ENCODE measurements at regions not wholly inside any gene's neighbourhood (a gene's known extent, or its start where the extent isn't known, plus 50 kb on each side); places are given as distances from the start of the nearest gene placed in this dataset.

DNA sequence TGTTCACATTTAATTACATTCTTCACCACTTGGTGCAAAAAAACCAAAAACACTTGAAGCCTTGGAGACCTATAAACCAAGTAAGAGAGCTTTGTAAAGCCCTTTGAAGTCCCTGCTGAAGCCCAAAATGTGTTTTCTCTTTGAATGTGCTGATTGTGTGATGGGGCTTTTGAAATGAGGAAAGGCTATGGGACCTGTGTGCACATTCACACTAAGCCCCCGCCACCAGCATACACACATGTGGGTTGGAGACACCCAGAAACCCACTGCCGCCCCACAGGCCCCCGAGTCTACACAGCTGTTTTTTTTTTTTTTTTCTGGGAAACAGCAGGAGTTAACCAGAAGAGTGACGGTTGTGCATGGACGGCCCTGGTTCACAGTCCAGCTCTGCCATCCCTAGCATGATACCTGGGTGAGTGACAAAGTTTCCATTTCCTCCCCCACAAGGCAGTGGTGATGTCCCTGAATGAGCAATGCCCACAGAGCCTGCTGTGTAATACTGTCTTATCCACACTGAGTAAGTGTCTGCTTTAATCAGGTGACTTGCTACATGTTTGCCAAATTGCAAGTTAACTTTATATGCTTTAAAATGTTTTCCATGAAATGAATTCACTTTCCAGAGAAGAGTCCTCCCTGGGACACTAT lies 154.6 kb upstream of the GDF10 start:
- Histone ChIP-seq H3K27ac (no peak overlapping the region), H4K20me1 (ENCODE audit: insufficient read depth) (no peaks in the 10 kb centered on the region), H3K4me1 (ENCODE audit: low read depth, poor library complexity, severe bottlenecking) (no peaks in the 10 kb centered on the region), H3K9ac (no peak overlapping the region), H3K4me2 (no peak overlapping the region), H2AFZ (ENCODE audit: low read depth) (no peak overlapping the region), H3K27me3 (ENCODE audit: insufficient read depth, low read depth) (no peaks in the 10 kb centered on the region), H3K79me2 (ENCODE audit: insufficient read depth, low read depth) (no peaks in the 10 kb centered on the region), H3K4me3 (IDR thresholded peaks at IDR 0.05; ENCODE audit: insufficient read depth, low read depth, low read length) (no peak overlapping the region), H3K36me3 (ENCODE audit: insufficient read depth) (no peaks in the 10 kb centered on the region)
- TF ChIP-seq, protein P1, sequence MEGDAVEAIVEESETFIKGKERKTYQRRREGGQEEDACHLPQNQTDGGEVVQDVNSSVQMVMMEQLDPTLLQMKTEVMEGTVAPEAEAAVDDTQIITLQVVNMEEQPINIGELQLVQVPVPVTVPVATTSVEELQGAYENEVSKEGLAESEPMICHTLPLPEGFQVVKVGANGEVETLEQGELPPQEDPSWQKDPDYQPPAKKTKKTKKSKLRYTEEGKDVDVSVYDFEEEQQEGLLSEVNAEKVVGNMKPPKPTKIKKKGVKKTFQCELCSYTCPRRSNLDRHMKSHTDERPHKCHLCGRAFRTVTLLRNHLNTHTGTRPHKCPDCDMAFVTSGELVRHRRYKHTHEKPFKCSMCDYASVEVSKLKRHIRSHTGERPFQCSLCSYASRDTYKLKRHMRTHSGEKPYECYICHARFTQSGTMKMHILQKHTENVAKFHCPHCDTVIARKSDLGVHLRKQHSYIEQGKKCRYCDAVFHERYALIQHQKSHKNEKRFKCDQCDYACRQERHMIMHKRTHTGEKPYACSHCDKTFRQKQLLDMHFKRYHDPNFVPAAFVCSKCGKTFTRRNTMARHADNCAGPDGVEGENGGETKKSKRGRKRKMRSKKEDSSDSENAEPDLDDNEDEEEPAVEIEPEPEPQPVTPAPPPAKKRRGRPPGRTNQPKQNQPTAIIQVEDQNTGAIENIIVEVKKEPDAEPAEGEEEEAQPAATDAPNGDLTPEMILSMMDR (conservative IDR thresholded peaks at IDR 0.05; ENCODE audit: low read depth, low read length), result no peak

DNA sequence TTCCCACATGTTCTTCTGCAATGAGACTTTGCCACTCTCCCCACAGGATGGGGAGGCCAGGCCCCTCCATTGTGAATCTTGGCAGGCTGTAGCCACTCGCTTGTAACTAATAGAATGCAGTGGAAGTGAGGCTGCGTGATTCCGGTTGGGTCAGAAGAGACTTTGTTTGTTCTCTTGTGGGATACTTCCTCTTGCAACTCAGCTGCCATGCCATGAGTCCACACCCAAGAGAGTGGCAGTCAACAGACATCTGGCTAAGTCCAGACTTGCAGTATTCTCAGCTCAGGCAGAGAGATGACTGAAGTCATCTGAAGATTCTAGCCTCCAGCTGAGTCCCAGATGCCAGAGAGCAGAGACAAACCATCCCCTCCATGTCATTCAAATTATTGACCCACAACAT lies 153.4 kb upstream of the GDF10 start:
- H2AFZ ChIP-seq (ENCODE audit: low read depth), result no peak overlapping the region
- H3K27ac ChIP-seq, result no peak overlapping the region
- TF ChIP-seq, protein P1 (conservative IDR thresholded peaks at IDR 0.05; ENCODE audit: low read depth, low read length), result no peak
- H3K4me3 ChIP-seq (IDR thresholded peaks at IDR 0.05; ENCODE audit: insufficient read depth, low read depth, low read length), result no peak overlapping the region
- no peaks in the 10 kb centered on the region for H3K36me3 ChIP-seq (ENCODE audit: insufficient read depth)
- no peaks in the 10 kb centered on the region for H4K20me1 ChIP-seq (ENCODE audit: insufficient read depth)
- no peaks in the 10 kb centered on the region for H3K79me2 ChIP-seq (ENCODE audit: insufficient read depth, low read depth)
- H3K4me2 ChIP-seq, result no peak overlapping the region
- H3K4me1 ChIP-seq (ENCODE audit: low read depth, poor library complexity, severe bottlenecking), result no peaks in the 10 kb centered on the region
- H3K27me3 ChIP-seq (ENCODE audit: insufficient read depth, low read depth), result no peaks in the 10 kb centered on the region
- no peak overlapping the region for H3K9ac ChIP-seq

DNA sequence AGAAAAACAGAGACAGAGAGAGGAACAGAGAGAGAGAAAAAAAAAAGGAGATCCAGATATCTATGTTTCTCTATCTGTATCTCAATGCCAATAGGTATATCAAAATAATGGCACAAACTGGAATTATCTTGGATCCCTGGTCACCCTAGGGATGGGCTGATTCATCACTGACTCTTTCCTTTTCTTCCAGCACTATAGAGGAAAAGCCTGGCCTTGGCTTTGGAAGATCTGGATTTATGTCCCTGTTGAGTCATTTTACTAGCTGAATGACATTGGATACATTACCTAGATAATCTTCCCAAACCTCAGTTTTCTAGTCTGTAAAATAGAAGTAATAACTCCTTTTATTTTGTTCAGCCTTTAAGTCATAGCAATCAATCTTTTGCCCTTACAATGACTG lies 152.8 kb upstream of the GDF10 start:
- H3K79me2 ChIP-seq (ENCODE audit: insufficient read depth, low read depth), result no peaks in the 10 kb centered on the region
- no peaks in the 10 kb centered on the region for H3K27me3 ChIP-seq (ENCODE audit: insufficient read depth, low read depth)
- no peaks in the 10 kb centered on the region for H3K36me3 ChIP-seq (ENCODE audit: insufficient read depth)
- H3K4me2 ChIP-seq, result no peak overlapping the region
- no peak overlapping the region for H3K4me3 ChIP-seq (IDR thresholded peaks at IDR 0.05; ENCODE audit: insufficient read depth, low read depth, low read length)
- TF ChIP-seq, protein P1 (conservative IDR thresholded peaks at IDR 0.05; ENCODE audit: low read depth, low read length), result no peak
- no peaks in the 10 kb centered on the region for H3K4me1 ChIP-seq (ENCODE audit: low read depth, poor library complexity, severe bottlenecking)
- no peak overlapping the region for H3K9ac ChIP-seq
- H4K20me1 ChIP-seq (ENCODE audit: insufficient read depth), result no peaks in the 10 kb centered on the region
- no peak overlapping the region for H2AFZ ChIP-seq (ENCODE audit: low read depth)
- H3K27ac ChIP-seq, result no peak overlapping the region

DNA sequence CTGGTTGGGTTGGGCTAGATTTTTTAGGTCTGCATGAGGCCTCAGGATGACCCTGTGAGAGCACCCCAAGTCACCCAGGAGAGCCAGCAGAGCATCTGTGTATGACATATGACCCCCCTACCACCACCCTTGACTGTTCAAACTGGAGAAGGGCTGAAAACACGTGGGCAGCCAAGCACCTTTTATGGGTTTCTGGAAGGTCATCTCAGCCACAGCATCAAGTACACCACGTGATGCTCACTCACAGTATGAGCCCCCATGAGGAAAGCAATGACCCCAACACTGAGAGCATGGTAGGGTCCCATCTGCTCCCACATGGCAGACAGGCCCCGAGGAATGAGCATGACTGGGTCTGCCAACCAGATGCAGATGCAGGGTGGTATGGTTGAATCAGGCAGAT lies 149.4 kb upstream of the GDF10 start:
- no peak overlapping the region for H3K27ac ChIP-seq
- no peak overlapping the region for H2AFZ ChIP-seq (ENCODE audit: low read depth)
- no peaks in the 10 kb centered on the region for H4K20me1 ChIP-seq (ENCODE audit: insufficient read depth)
- H3K79me2 ChIP-seq (ENCODE audit: insufficient read depth, low read depth), result no peaks in the 10 kb centered on the region
- no peak overlapping the region for H3K4me3 ChIP-seq (IDR thresholded peaks at IDR 0.05; ENCODE audit: insufficient read depth, low read depth, low read length)
- H3K4me2 ChIP-seq, result no peak overlapping the region
- TF ChIP-seq, protein P1 (conservative IDR thresholded peaks at IDR 0.05; ENCODE audit: low read depth, low read length), result no peak
- H3K27me3 ChIP-seq (ENCODE audit: insufficient read depth, low read depth), result no peaks in the 10 kb centered on the region
- no peak overlapping the region for H3K9ac ChIP-seq
- no peaks in the 10 kb centered on the region for H3K4me1 ChIP-seq (ENCODE audit: low read depth, poor library complexity, severe bottlenecking)
- H3K36me3 ChIP-seq (ENCODE audit: insufficient read depth), result no peaks in the 10 kb centered on the region
